ENCODE measurements at regions not wholly inside any gene's neighbourhood (a gene's known extent, or its start where the extent isn't known, plus 50 kb on each side); places are given as distances from the start of the nearest gene placed in this dataset.

DNA sequence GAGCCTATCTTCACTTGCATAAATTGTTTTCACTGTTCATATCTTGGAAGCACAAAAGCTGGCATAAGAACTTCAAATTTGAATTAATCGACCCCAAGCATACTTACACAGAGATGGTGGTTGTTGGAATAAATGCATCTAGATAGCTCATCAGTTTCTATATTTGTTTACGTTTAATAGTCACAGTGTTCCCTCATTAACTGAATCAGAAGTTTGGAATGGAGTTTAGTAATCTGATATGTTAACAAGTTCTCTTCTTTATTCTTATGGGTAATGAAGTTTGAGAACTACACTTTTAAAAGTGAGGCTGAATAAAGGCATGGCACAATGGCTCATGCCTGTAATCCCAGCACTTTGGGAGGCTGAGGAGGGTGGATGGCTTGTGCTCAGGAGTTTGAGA lies 886.7 kb upstream of the PCDH20 start:
- Histone ChIP-seq H3K27ac (ENCODE audit: low read depth in 1 of 2, low read length in 2 of 2) (no peak overlapping the region), H3K9me3 (ENCODE audit: control insufficient read depth in 1 of 2, insufficient read depth in 1 of 2, low read length in 2 of 2) (no peaks in the 10 kb centered on the region), H3K36me3 (ENCODE audit: insufficient read depth, low read length) (no peaks in the 10 kb centered on the region), H3K4me3 (ENCODE audit: low read length) (no peak overlapping the region), H3K27me3 (ENCODE audit: control insufficient read depth in 1 of 2, insufficient read depth in 2 of 2, low read length in 2 of 2) (no peaks in the 10 kb centered on the region), H3K4me1 (ENCODE audit: insufficient read depth, low read length) (no peaks in the 10 kb centered on the region)
- ChIA-PET CTCF (no interaction called here), POLR2A (no interaction called here)
- intact Hi-C loops (cut with DNase I, micrococcal nuclease), result no loop called here
- Mint-ChIP-seq H3K9me3 (peaks cover 4% of the 10 kb centered on the region), H3K36me3 (ENCODE audit: low read depth) (no peaks in the 10 kb centered on the region), H3K27me3 (no peaks in the 10 kb centered on the region), H3K4me1 (ENCODE audit: low read depth) (no peaks in the 10 kb centered on the region), H3K4me3 (no peak overlapping the region), H3K27ac (no peak overlapping the region)
- DNase-seq, result no peak
- no peak for ATAC-seq (ENCODE audit: poor library complexity)
- TF ChIP-seq CTCF (IDR thresholded peaks at IDR 0.05), result no peak

- Histone ChIP-seq H3K9me3 (ENCODE audit: control insufficient read depth in 1 of 2, insufficient read depth in 1 of 2, low read length in 2 of 2) (no peaks in the 10 kb centered on the region), H3K4me1 (ENCODE audit: insufficient read depth, low read length) (no peaks in the 10 kb centered on the region), H3K27ac (ENCODE audit: low read depth in 1 of 2, low read length in 2 of 2) (no peak overlapping the region), H3K27me3 (ENCODE audit: control insufficient read depth in 1 of 2, insufficient read depth in 2 of 2, low read length in 2 of 2) (no peaks in the 10 kb centered on the region), H3K36me3 (ENCODE audit: insufficient read depth, low read length) (no peaks in the 10 kb centered on the region), H3K4me3 (ENCODE audit: low read length) (no peak overlapping the region)
- TF ChIP-seq CTCF (IDR thresholded peaks at IDR 0.05), result no peak
- Mint-ChIP-seq H3K4me1 (ENCODE audit: low read depth) (no peaks in the 10 kb centered on the region), H3K4me3 (no peak overlapping the region), H3K27ac (no peak overlapping the region), H3K36me3 (ENCODE audit: low read depth) (no peaks in the 10 kb centered on the region), H3K9me3 (peaks cover 2% of the 10 kb centered on the region), H3K27me3 (no peaks in the 10 kb centered on the region)
- POLR2A ChIA-PET, result no interaction called here
- ATAC-seq (ENCODE audit: poor library complexity) (no peak), DNase-seq (no peak)
- intact Hi-C loops (cut with DNase I, micrococcal nuclease), result no loop called here
- CTCF ChIA-PET, result no interaction called here
These were observed 884.3 kb upstream of the PCDH20 start for GRCh38 chr13:62299988-62300387.

GRCh38 chr13:62296812-62297211 lies 881.2 kb upstream of the PCDH20 start:
- no peaks in the 10 kb centered on the region for H3K4me1 ChIP-seq (ENCODE audit: insufficient read depth, low read length)
- no peak overlapping the region for H3K27ac Mint-ChIP-seq
- no peaks in the 10 kb centered on the region for H3K36me3 Mint-ChIP-seq (ENCODE audit: low read depth)
- DNase-seq (no peak), ATAC-seq (ENCODE audit: poor library complexity) (no peak)
- ChIA-PET CTCF (no interaction called here), POLR2A (no interaction called here)
- H3K9me3 ChIP-seq (ENCODE audit: control insufficient read depth in 1 of 2, insufficient read depth in 1 of 2, low read length in 2 of 2), result no peaks in the 10 kb centered on the region
- no peaks in the 10 kb centered on the region for H3K27me3 Mint-ChIP-seq
- H3K9me3 Mint-ChIP-seq, result peaks cover 2% of the 10 kb centered on the region
- H3K4me3 Mint-ChIP-seq, result no peak overlapping the region
- intact Hi-C loops (cut with DNase I, micrococcal nuclease), result no loop called here
- no peak for TF ChIP-seq CTCF (IDR thresholded peaks at IDR 0.05)
- no peaks in the 10 kb centered on the region for H3K27me3 ChIP-seq (ENCODE audit: control insufficient read depth in 1 of 2, insufficient read depth in 2 of 2, low read length in 2 of 2)
- no peak overlapping the region for H3K4me3 ChIP-seq (ENCODE audit: low read length)
- no peaks in the 10 kb centered on the region for H3K36me3 ChIP-seq (ENCODE audit: insufficient read depth, low read length)
- no peaks in the 10 kb centered on the region for H3K4me1 Mint-ChIP-seq (ENCODE audit: low read depth)
- no peak overlapping the region for H3K27ac ChIP-seq (ENCODE audit: low read depth in 1 of 2, low read length in 2 of 2)
